ENCODE measurements at regions not wholly inside any gene's neighbourhood (a gene's known extent, or its start where the extent isn't known, plus 50 kb on each side); places are given as distances from the start of the nearest gene placed in this dataset.
"Not testable (repeated sequence)": the region's sequence is repeated elsewhere in the genome, so short reads cannot be mapped to it uniquely, and the experiment has no call there.

DNA sequence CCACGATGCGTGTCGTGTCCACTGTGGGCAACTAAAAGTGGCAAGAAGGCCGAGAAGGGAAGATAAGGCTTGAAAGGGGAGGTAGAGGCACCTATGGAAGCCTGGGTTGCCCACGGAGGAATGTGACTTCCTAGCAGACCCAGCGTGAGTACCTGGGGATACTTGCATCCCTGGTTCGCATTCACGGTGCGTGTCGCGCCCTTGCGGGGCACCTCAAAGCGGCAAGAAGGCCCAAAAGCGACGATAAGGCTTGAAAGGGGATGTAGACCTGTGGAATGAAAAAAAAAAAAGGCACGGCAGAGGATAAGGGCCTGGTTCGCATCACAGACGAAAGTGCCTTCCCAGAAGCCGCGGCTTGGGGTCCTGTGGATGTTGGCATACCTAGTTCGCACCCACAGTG is 282.9 kb downstream of the ALG10 start:
- Histone ChIP-seq H3K27me3 (ENCODE audit: low read depth) (no peaks in the 10 kb centered on the region), H3K4me3 (no peak overlapping the region), H3K36me3 (no peaks in the 10 kb centered on the region), H3K9me3 (peaks cover 10% of the 10 kb centered on the region), H3K27ac (no peak overlapping the region), H3K4me1 (no peaks in the 10 kb centered on the region)
- ATAC-seq (no peak), DNase-seq (no peak)
- TF ChIP-seq, protein P1, sequence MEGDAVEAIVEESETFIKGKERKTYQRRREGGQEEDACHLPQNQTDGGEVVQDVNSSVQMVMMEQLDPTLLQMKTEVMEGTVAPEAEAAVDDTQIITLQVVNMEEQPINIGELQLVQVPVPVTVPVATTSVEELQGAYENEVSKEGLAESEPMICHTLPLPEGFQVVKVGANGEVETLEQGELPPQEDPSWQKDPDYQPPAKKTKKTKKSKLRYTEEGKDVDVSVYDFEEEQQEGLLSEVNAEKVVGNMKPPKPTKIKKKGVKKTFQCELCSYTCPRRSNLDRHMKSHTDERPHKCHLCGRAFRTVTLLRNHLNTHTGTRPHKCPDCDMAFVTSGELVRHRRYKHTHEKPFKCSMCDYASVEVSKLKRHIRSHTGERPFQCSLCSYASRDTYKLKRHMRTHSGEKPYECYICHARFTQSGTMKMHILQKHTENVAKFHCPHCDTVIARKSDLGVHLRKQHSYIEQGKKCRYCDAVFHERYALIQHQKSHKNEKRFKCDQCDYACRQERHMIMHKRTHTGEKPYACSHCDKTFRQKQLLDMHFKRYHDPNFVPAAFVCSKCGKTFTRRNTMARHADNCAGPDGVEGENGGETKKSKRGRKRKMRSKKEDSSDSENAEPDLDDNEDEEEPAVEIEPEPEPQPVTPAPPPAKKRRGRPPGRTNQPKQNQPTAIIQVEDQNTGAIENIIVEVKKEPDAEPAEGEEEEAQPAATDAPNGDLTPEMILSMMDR (IDR thresholded peaks at IDR 0.05), result no peak
- intact Hi-C loops (cut with DNase I), result no loop called here

DNA sequence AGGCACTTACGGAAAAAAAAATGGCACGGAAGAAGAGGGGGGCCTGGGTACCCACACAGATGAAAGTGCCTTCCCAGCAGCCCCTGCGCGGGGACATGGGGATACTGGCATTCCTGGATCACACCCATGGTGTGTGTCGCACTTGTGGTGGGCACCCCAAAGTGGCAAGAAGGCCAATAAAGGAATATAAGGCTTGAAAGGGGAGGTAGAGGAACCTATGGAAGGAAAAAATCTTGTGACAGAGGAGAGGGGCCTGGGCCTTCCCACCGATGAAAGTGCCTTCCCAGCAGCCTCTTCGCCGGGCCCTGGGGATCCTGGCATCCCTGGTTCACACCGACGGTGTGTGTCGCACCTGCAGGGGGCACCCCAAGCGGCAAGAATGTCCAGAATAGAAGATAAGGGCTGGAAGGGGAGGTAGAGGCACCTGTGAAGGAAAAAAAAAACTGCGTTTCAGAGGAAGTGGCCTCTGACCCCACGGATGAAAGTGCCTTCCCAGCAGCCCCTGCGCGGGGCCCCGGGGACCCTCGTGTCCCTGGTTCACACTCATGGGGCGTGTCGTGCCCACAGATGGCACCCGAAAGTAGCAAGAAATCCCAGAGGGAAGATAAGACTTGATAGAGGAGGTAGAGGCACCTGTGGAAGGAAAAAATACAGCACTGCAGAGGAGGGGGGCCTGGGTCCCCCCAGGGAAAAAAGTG is 284.0 kb downstream of the ALG10 start:
- H3K9me3 ChIP-seq, result peaks cover 5% of the 10 kb centered on the region
- H3K4me1 ChIP-seq, result no peaks in the 10 kb centered on the region
- H3K36me3 ChIP-seq, result no peaks in the 10 kb centered on the region
- DNase-seq (no peak), ATAC-seq (no peak)
- no peaks in the 10 kb centered on the region for H3K27me3 ChIP-seq (ENCODE audit: low read depth)
- no peak overlapping the region for H3K27ac ChIP-seq
- no peak overlapping the region for H3K4me3 ChIP-seq
- TF ChIP-seq, protein P1 (IDR thresholded peaks at IDR 0.05), result no peak
- intact Hi-C loops (cut with DNase I), result no loop called here

DNA sequence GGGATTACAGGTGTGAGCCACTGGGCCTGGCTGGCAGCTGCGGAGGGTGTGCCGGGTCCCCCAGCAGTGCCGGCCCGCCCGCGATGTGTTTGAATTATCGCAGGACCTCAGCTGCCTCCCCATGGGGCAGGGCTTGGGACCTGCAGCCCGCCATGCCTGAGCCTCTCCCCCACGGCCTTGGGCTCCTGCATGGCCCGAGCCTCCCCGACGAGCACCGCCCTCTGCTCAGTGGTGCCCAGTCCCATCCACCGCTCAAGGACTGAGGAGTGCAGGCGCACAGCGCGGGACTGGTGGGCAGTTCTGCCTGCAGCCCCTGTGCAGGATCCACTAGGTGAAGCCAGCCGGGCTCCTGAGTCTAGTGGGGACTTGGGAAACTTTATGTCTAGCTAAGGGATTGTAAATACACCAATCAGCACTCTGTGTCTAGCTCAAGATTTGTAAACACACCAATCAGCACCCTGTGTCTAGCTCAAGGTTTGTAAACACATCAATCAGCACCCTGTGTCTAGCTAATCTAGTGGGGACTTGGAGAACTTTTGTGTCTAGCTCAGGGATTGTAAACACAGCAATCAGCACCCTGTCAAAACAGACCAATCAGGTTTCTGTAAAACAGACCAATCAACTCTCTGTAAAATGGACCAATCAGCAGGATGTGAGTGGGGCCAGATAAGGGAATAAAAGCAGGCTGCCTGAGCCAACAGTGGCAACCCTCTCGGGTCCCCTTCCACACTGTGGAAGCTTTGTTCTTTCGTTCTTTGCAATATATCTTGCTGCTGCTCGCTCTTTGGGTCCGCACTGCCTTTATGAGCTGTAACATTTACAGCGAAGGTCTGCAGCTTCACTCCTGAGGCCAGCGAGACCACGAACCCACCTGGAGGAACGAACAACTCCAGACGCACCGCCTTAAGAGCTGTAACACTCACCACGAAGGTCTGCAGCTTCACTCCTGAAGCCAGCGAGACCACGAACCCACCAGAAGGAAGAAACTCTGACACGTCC is 287.8 kb downstream of the ALG10 start:
- H3K9me3 ChIP-seq; ATAC-seq; H3K27me3 ChIP-seq (ENCODE audit: low read depth); DNase-seq; intact Hi-C loops (cut with DNase I); H3K4me1 ChIP-seq; H3K27ac ChIP-seq; H3K4me3 ChIP-seq; H3K36me3 ChIP-seq: not testable (repeated sequence)

DNA sequence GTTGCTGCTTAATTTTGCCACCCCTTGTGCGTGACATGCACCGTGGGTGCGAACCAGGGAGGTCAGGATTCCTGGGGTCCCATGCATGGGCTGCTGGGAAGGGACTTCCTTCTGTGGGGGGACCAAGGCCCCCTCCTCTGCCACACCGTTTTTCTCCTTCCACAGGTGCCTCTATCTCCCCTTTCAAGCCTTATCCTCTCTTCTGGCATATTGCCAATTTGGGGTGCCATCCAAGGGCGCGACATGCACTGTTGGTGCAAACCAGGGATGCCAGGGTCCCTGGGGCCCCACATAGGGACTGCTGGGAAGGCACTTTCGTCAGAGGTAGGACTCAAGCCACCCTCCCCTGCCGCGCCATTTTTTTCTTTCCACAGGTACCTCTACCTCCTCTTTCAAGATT is 289.0 kb downstream of the ALG10 start:
- TF ChIP-seq, protein P1 (IDR thresholded peaks at IDR 0.05), result no peak
- Histone ChIP-seq H3K27me3 (ENCODE audit: low read depth) (no peaks in the 10 kb centered on the region), H3K27ac (no peak overlapping the region), H3K4me3 (no peak overlapping the region), H3K4me1 (no peaks in the 10 kb centered on the region), H3K36me3 (no peaks in the 10 kb centered on the region), H3K9me3 (peaks cover 4% of the 10 kb centered on the region)
- ATAC-seq (no peak), DNase-seq (no peak)
- intact Hi-C loops (cut with DNase I), result no loop called here

DNA sequence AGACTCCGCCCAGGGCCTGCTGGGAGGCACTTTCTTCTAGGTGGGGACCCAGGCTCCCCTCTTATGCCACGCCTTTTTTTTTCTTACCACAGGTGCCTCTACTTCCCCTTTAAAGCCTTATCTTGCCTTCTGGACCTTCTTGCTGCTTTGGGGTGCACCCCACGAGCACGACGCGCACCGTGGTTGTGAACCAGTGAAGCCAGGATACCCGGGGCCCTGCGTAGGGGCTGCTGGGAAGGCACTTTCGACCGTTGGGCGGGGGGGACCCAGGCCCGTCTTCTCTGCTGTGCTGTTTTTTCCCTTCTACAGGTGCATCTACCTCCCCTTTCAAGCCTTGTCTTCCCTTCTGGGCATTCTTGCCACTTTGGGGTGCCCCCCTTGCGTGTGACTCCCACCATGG is 305.4 kb downstream of the ALG10 start:
- H3K27me3 ChIP-seq (ENCODE audit: low read depth), result peaks cover 5% of the 10 kb centered on the region
- H3K36me3 ChIP-seq, result no peaks in the 10 kb centered on the region
- H3K27ac ChIP-seq, result no peak overlapping the region
- TF ChIP-seq, protein P1 (IDR thresholded peaks at IDR 0.05), result no peak
- ATAC-seq (no peak), DNase-seq (no peak)
- no peaks in the 10 kb centered on the region for H3K4me1 ChIP-seq
- intact Hi-C loops (cut with DNase I), result no loop called here
- no peak overlapping the region for H3K4me3 ChIP-seq
- no peaks in the 10 kb centered on the region for H3K9me3 ChIP-seq

DNA sequence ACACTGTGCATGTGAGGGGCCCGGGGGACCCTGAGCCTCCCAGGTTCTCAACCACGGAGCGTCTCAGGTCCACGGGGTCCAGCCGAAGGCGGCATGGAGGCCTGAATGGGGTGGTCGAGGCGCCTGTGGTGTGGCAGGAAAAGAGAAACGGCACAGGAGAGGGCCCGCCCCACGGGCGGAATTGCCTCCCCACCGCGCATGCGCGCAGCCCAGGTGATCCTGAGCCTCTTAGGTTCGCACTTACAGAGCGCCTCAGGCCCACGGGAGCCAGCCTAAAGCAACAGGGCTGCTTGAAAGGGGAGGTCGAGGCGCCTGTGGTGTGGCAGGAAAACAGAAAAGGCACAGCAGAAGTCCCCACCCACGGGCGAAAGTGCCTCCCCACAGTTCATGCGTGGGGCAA is 311.0 kb downstream of the ALG10 start:
- peaks cover 8% of the 10 kb centered on the region for H3K9me3 ChIP-seq
- ATAC-seq, result no peak
- no peak for DNase-seq

More for the DNA sequence above, 311.0 kb downstream of the ALG10 start:
- TF ChIP-seq, protein P1 (IDR thresholded peaks at IDR 0.05), result no peak
- H3K36me3 ChIP-seq, result no peaks in the 10 kb centered on the region
- no peaks in the 10 kb centered on the region for H3K4me1 ChIP-seq
- intact Hi-C loops (cut with DNase I), result no loop called here
- H3K4me3 ChIP-seq, result no peak overlapping the region
- no peak overlapping the region for H3K27ac ChIP-seq
- peaks cover 25% of the 10 kb centered on the region for H3K27me3 ChIP-seq (ENCODE audit: low read depth)
